Suprapubic skin (tissue), 4 donors: ENCODE measurements at regions not wholly inside any gene's neighbourhood (a gene's known extent, or its start where the extent isn't known, plus 50 kb on each side); places are given as distances from the start of the nearest gene placed in this dataset.

Experiments
- EP300 ChIP-seq: sonication (generic); formaldehyde crosslinking; IDR thresholded peaks from one replicate; pipeline ENCODE4 v1.6.1; 2017; ENCODE audit warnings: antibody characterized with exemption
- POLR2A ChIP-seq, 2 donors: fragments of 450-650 bp; IDR thresholded peaks; one replicate each; pipeline ENCODE4 v1.6.1; 2017; ENCODE audit warnings: antibody characterized with exemption in 2 of 2, mild to moderate bottlenecking in 2 of 2, moderate library complexity in 2 of 2
- POLR2AphosphoS5 ChIP-seq, 3 donors: sonication (generic); formaldehyde crosslinking; IDR thresholded peaks; one replicate each; pipeline ENCODE4 v1.6.1; 2017; ENCODE audit warnings: antibody characterized with exemption in 3 of 3
- TF ChIP-seq, protein P1 (sequence below), 2 donors: fragments of 200-600 bp in 1 of 2; fragments of 450-650 bp in 1 of 2; sonication (generic) in 1 of 2; IDR thresholded peaks; one replicate each; pipeline ENCODE4 v1.5.1; 2016 to 2019; ENCODE audit warnings: antibody characterized with exemption in 2 of 2, mild to moderate bottlenecking in 1 of 2, moderate library complexity in 1 of 2

DNA sequence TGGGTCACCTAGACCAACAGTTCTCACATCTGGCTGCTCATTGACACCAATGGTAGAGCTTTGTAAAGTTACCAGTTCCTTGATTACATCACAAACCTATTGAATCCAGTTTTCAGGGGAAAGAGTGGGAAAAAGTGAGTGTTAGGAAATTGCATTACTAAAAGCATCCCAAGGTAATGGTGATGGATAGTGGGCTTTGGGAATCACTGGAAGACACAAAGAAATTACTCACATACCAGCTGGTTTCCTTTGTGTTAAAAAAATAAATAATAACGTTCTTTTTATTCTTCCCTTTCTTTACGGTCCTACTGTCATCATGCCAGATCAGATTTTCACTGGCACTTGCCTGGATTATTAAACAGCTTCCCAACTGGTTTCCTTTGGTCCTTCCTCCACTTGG is 370.7 kb downstream of the RFPL4B start:
- TF ChIP-seq, protein P1, sequence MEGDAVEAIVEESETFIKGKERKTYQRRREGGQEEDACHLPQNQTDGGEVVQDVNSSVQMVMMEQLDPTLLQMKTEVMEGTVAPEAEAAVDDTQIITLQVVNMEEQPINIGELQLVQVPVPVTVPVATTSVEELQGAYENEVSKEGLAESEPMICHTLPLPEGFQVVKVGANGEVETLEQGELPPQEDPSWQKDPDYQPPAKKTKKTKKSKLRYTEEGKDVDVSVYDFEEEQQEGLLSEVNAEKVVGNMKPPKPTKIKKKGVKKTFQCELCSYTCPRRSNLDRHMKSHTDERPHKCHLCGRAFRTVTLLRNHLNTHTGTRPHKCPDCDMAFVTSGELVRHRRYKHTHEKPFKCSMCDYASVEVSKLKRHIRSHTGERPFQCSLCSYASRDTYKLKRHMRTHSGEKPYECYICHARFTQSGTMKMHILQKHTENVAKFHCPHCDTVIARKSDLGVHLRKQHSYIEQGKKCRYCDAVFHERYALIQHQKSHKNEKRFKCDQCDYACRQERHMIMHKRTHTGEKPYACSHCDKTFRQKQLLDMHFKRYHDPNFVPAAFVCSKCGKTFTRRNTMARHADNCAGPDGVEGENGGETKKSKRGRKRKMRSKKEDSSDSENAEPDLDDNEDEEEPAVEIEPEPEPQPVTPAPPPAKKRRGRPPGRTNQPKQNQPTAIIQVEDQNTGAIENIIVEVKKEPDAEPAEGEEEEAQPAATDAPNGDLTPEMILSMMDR (IDR thresholded peaks at IDR 0.05): no peak
- TF ChIP-seq POLR2AphosphoS5 (IDR thresholded peaks at IDR 0.05) (no peak), POLR2A (IDR thresholded peaks at IDR 0.05) (no peak), EP300 (no peak)
